GM12878 (cell line): ENCODE measurements at regions not wholly inside any gene's neighbourhood (a gene's known extent, or its start where the extent isn't known, plus 50 kb on each side); places are given as distances from the start of the nearest gene placed in this dataset.

Source experiments
- ATAC-seq: fragments of 200-7000 bp; cut with Tn5 transposase; 3 replicates; pipeline ENCODE4 v1.9.1; 2020; ENCODE audit warnings: mild to moderate bottlenecking, moderate library complexity
- BruUV-seq: library from RNA; stranded (reverse); fragments of 400-500 nt; replicated peaks from 2 replicates; lab custom pipeline; 2021; lab: Mats Ljungman, UMichigan
- CTCF ChIA-PET: fragments of 300-600 bp; sonication (Branson Sonifier 250); formaldehyde crosslinking; extraction: SDS; loops from one replicate; lab custom pipeline; 2021; ENCODE audit warnings: inconsistent platforms; lab: Yijun Ruan, JAX
- POLR2A ChIA-PET: fragments of 350-600 bp; formaldehyde crosslinking; extraction: SDS; loops from one replicate; lab custom pipeline; 2021; ENCODE audit warnings: inconsistent platforms; lab: Charles Lee
- RAD21 ChIA-PET: fragments of 300-600 bp; sonication (Branson Sonifier 250); formaldehyde crosslinking; loops from one replicate; lab custom pipeline; 2023; ENCODE audit warnings: antibody characterized with exemption; ENCODE audit not compliant: unreplicated experiment; lab: Charles Lee
- SMC1A ChIA-PET: fragments of 300-600 bp; sonication (Branson Sonifier 250); formaldehyde crosslinking; loops from one replicate; lab custom pipeline; 2023; ENCODE audit not compliant: unreplicated experiment, uncharacterized antibody; lab: Charles Lee
- DNase-seq: peaks from one replicate; pipeline ENCODE4 v3.0.0-alpha.2; 2011; ENCODE audit warnings: low read depth, low spot score
- FAIRE-seq: peaks from 3 replicates; lab custom pipeline; 2011; peaks lifted over from hg19 to GRCh38; lab: Jason Lieb, UNC
- H2AFZ ChIP-seq: 2 replicates; pipeline ENCODE4 v1.6.0; 2011; ENCODE audit warnings: low read depth, low read length, control low read depth; ENCODE audit not compliant: control insufficient read depth
- H3K27ac ChIP-seq: 2 replicates; pipeline ENCODE4 v1.5.1; 2011; ENCODE audit warnings: control low read depth; ENCODE audit not compliant: control insufficient read depth, insufficient read depth
- H3K27me3 ChIP-seq, 2 experiments: replicated peaks in 1 of 2; 2 replicates each; pipeline versions ENCODE4 v1.6.0 to v1.6.1; 2011; ENCODE audit warnings: low read length in 1 of 2; ENCODE audit not compliant: control insufficient read depth in 2 of 2, insufficient read depth in 2 of 2
- H3K36me3 ChIP-seq, 2 experiments: 2 replicates each; pipeline ENCODE4 v1.5.1; 2011; ENCODE audit warnings: low read length in 1 of 2; ENCODE audit not compliant: control insufficient read depth in 2 of 2, insufficient read depth in 2 of 2
- H3K4me1 ChIP-seq: 2 replicates; pipeline ENCODE4 v1.6.1; 2011; ENCODE audit warnings: mild to moderate bottlenecking, low read length, moderate library complexity, mixed read lengths; ENCODE audit not compliant: control insufficient read depth, insufficient read depth
- H3K4me2 ChIP-seq: 2 replicates; pipeline ENCODE4 v1.6.0; 2011; ENCODE audit warnings: control low read depth; ENCODE audit not compliant: control insufficient read depth, insufficient read depth
- H3K4me3 ChIP-seq: fragments of 200-600 bp; sonication (generic); 2 replicates; pipeline ENCODE4 v1.5.1; 2016
- H3K79me2 ChIP-seq: 2 replicates; pipeline ENCODE4 v1.6.0; 2011; ENCODE audit warnings: low read length; ENCODE audit not compliant: control insufficient read depth, insufficient read depth
- H3K9ac ChIP-seq: 2 replicates; pipeline ENCODE4 v1.8.0; 2011; ENCODE audit warnings: low read length, control low read depth, mixed read lengths; ENCODE audit not compliant: control insufficient read depth, insufficient read depth
- H3K9me3 ChIP-seq: replicated peaks from 3 replicates; pipeline ENCODE4 v1.5.1; 2011; ENCODE audit warnings: mild to moderate bottlenecking, low read length; ENCODE audit not compliant: control insufficient read depth, insufficient read depth
- H4K20me1 ChIP-seq: 2 replicates; pipeline ENCODE4 v1.6.0; 2011; ENCODE audit not compliant: control insufficient read depth, insufficient read depth
- EP300 ChIP-seq, 2 experiments: fragments of 150-350 bp in 1 of 2; IDR thresholded peaks; 2 replicates each; pipeline ENCODE4 v1.6.1; 2011 to 2012; ENCODE audit warnings: low read depth in 2 of 2, low read length in 2 of 2, borderline replicate concordance in 1 of 2, improper control_type of control experiment in 1 of 2, inconsistent platforms in 1 of 2; ENCODE audit not compliant: control insufficient read depth in 1 of 2
- ESRRA ChIP-seq: IDR thresholded peaks from 2 replicates; pipeline ENCODE4 v1.6.1; 2012; ENCODE audit warnings: mild to moderate bottlenecking, low read length, improper control_type of control experiment
- JUND ChIP-seq: IDR thresholded peaks from 2 replicates; pipeline ENCODE4 v1.6.1; 2012; ENCODE audit warnings: low read depth, mild to moderate bottlenecking, low read length, improper control_type of control experiment, moderate library complexity
- KDM1A ChIP-seq: fragments of 200-600 bp; sonication (generic); IDR thresholded peaks from 2 replicates; pipeline ENCODE4 v1.6.1; 2016; ENCODE audit warnings: borderline replicate concordance
- MTA3 ChIP-seq: IDR thresholded peaks from 2 replicates; pipeline ENCODE4 v1.6.1; 2012; ENCODE audit warnings: low read length, inconsistent platforms, borderline replicate concordance
- POLR2A ChIP-seq: IDR thresholded peaks from 2 replicates; pipeline ENCODE4 v1.6.1; 2011; ENCODE audit warnings: low read depth, mild to moderate bottlenecking, low read length
- RFX5 ChIP-seq: IDR thresholded peaks from 2 replicates; pipeline ENCODE4 v1.6.1; 2011; ENCODE audit warnings: low read depth, low read length, improper control_type of control experiment
- SRF ChIP-seq, 2 experiments: IDR thresholded peaks; 2 replicates each; pipeline ENCODE4 v1.6.1; 2011; ENCODE audit warnings: low read depth in 2 of 2, low read length in 2 of 2, mild to moderate bottlenecking in 1 of 2, moderate library complexity in 1 of 2
- TARDBP ChIP-seq: IDR thresholded peaks from 2 replicates; pipeline ENCODE4 v1.6.1; 2016; ENCODE audit warnings: borderline replicate concordance
- TCF12 ChIP-seq: IDR thresholded peaks from 2 replicates; pipeline ENCODE4 v1.6.1; 2011; ENCODE audit warnings: low read depth, mild to moderate bottlenecking, low read length
- YBX1 ChIP-seq: fragments of 450-650 bp; IDR thresholded peaks from 2 replicates; pipeline ENCODE4 v1.6.1; 2016; ENCODE audit warnings: antibody characterized with exemption
- WGBS: methylation state at CpG from one replicate; pipeline ENCODE4 v1.1.6; 2016; ENCODE audit warnings: low lambda C conversion rate; ENCODE audit not compliant: insufficient replicate concordance, insufficient coverage; ENCODE audit errors: missing lambda C conversion rate; 5-methylcytosine and 5-hydroxymethylcytosine counted together
- in situ Hi-C: fragments of 300-500 bp; cut with MboI; formaldehyde crosslinking; loops from 9 replicates; pipeline ENCODE4 v1.14.3; 2018; ENCODE audit warnings: mixed read lengths
- intact Hi-C: fragments of 100-400 bp; cut with micrococcal nuclease; formaldehyde crosslinking; loops from one replicate; pipeline ENCODE4 v1.14.2; 2022; ENCODE audit not compliant: unreplicated experiment
- TF ChIP-seq, protein P1 (sequence below): fragments of 450-650 bp; IDR thresholded peaks from 2 replicates; pipeline ENCODE4 v1.6.1; 2018; ENCODE audit warnings: borderline replicate concordance, mild to moderate bottlenecking; ENCODE audit not compliant: partially characterized antibody
- TF ChIP-seq, protein P2 (sequence below), 3 experiments: IDR thresholded peaks in 2 of 3; conservative IDR thresholded peaks in 1 of 3; 2 replicates each; pipeline ENCODE4 v1.5.1; 2011; ENCODE audit warnings: low read depth in 3 of 3, low read length in 3 of 3, mild to moderate bottlenecking in 3 of 3, control low read depth in 2 of 3, moderate library complexity in 2 of 3, inconsistent platforms in 1 of 3, mixed read lengths in 1 of 3; ENCODE audit not compliant: control insufficient read depth in 2 of 3, insufficient read depth in 1 of 3; ENCODE audit errors: extremely low read depth in 1 of 3

DNA sequence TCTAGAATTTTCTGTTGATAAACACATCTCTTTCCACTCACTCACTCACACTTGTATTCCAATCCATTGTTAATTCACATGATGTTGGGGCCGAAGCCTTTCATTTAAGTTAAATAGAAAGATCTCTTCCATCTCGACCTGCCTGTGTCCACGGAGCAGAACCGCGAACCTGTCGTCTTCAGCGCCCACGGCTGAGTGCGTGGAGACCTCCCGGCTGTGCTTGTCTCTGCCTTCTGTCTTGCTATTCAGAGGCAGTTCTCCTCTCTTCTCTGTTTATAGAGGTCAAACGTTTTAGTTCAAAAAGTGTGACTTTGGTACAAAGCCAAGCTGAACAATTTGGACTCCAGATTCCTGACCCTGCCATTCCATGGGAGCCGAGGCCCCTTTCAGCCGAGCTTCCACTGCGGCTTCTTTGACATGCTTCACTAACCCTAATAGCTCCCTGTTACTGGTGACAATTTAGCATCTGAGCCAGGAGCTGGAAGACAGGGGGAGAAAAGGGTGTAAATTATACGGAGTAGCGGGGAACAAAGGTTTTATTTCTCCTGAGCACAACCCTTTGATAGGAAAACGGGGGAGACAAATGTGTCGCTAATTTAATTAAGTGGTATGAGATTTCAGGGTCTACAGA is 314.4 kb upstream of the IRX4 start (continued):
- TF ChIP-seq SRF (IDR thresholded peaks at IDR 0.05; ENCODE audit: low read depth in 2 of 2, low read length in 2 of 2) (no peak), POLR2A (no peak), ESRRA (no peak), JUND (no peak)
- TF ChIP-seq, protein P1, sequence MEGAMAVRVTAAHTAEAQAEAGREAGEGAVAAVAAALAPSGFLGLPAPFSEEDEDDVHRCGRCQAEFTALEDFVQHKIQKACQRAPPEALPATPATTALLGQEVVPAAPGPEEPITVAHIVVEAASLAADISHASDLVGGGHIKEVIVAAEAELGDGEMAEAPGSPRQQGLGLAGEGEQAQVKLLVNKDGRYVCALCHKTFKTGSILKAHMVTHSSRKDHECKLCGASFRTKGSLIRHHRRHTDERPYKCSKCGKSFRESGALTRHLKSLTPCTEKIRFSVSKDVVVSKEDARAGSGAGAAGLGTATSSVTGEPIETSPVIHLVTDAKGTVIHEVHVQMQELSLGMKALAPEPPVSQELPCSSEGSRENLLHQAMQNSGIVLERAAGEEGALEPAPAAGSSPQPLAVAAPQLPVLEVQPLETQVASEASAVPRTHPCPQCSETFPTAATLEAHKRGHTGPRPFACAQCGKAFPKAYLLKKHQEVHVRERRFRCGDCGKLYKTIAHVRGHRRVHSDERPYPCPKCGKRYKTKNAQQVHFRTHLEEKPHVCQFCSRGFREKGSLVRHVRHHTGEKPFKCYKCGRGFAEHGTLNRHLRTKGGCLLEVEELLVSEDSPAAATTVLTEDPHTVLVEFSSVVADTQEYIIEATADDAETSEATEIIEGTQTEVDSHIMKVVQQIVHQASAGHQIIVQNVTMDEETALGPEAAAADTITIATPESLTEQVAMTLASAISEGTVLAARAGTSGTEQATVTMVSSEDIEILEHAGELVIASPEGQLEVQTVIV = no peak
- TF ChIP-seq, protein P2, sequence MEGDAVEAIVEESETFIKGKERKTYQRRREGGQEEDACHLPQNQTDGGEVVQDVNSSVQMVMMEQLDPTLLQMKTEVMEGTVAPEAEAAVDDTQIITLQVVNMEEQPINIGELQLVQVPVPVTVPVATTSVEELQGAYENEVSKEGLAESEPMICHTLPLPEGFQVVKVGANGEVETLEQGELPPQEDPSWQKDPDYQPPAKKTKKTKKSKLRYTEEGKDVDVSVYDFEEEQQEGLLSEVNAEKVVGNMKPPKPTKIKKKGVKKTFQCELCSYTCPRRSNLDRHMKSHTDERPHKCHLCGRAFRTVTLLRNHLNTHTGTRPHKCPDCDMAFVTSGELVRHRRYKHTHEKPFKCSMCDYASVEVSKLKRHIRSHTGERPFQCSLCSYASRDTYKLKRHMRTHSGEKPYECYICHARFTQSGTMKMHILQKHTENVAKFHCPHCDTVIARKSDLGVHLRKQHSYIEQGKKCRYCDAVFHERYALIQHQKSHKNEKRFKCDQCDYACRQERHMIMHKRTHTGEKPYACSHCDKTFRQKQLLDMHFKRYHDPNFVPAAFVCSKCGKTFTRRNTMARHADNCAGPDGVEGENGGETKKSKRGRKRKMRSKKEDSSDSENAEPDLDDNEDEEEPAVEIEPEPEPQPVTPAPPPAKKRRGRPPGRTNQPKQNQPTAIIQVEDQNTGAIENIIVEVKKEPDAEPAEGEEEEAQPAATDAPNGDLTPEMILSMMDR (IDR thresholded peaks at IDR 0.05 in 2 of 3, conservative IDR thresholded peaks at IDR 0.05 in 1 of 3; ENCODE audit: control insufficient read depth in 2 of 3, extremely low read depth in 1 of 3, insufficient read depth in 1 of 3, low read depth in 3 of 3, low read length in 3 of 3) = no peak

DNA sequence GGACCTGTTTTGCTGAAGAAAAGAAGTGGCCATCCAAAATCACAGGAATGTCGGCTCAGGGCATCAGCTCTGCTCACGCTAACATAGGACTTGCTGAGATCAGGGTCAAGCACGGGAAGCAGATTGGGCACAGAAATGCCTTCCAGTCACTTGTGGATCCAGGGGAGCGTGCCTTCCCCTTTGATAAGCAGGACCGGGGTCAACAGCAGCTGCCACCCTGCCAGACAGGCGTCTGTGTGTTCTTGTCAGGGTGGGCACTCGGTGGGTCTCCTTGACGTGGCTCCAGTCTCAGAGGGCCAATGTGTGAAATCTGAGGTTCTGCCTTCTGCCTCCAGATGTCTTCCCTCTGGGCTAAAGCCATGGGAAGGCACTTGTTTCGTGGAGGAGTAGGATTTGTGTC is 313.7 kb upstream of the IRX4 start:
- H3K27me3 ChIP-seq = no peaks in the 10 kb centered on the region
- no TSS peak for BruUV-seq
- no peak overlapping the region for H3K27ac ChIP-seq
- in situ Hi-C loops (no loop called here), intact Hi-C loops (no loop called here)
- H3K4me2 ChIP-seq = no peak overlapping the region
- ATAC-seq (no peak), DNase-seq (no peak), FAIRE-seq (no peak)
- H4K20me1 ChIP-seq = no peaks in the 10 kb centered on the region
- no peak overlapping the region for H3K4me3 ChIP-seq
- ChIA-PET SMC1A (no interaction called here), RAD21 (no interaction called here), CTCF (no interaction called here), POLR2A (no interaction called here)
- H3K79me2 ChIP-seq = no peaks in the 10 kb centered on the region
- no peak overlapping the region for H2AFZ ChIP-seq
- H3K36me3 ChIP-seq = no peaks in the 10 kb centered on the region
- WGBS = 11% methylated on average over 9 of the region's 9 CpGs
- no peaks in the 10 kb centered on the region for H3K4me1 ChIP-seq
- H3K9ac ChIP-seq = no peak overlapping the region
- H3K9me3 ChIP-seq = no peaks in the 10 kb centered on the region
- TF ChIP-seq RFX5 (no peak), TCF12 (no peak), TARDBP (no peak), KDM1A (no peak), YBX1 (no peak), EP300 (IDR thresholded peaks at IDR 0.05; ENCODE audit: borderline replicate concordance in 1 of 2, control insufficient read depth in 1 of 2, low read depth in 2 of 2, low read length in 2 of 2) (no peak), MTA3 (no peak)
- TF ChIP-seq, protein P2 (IDR thresholded peaks at IDR 0.05 in 2 of 3, conservative IDR thresholded peaks at IDR 0.05 in 1 of 3; ENCODE audit: control insufficient read depth in 2 of 3, extremely low read depth in 1 of 3, insufficient read depth in 1 of 3, low read depth in 3 of 3, low read length in 3 of 3) = no peak
- TF ChIP-seq, protein P1 = no peak
